HG02763 (cell line): ENCODE measurements at regions not wholly inside any gene's neighbourhood (a gene's known extent, or its start where the extent isn't known, plus 50 kb on each side); places are given as distances from the start of the nearest gene placed in this dataset.
A peak's percentile ranks its signal among the peaks of the same experiment; 100 is the strongest.

Source experiments
- ATAC-seq: cut with Tn5 transposase; IDR thresholded peaks from one replicate; pipeline ENCODE4 v1.9.1; 2021; ENCODE audit warnings: mild to moderate bottlenecking, moderate library complexity; ENCODE audit not compliant: unreplicated experiment

GRCh38 chr6:97563529-97563928, 280.5 kb upstream of the MMS22L start:
- ATAC-seq: no peak

GRCh38 chr6:97572943-97573342, 289.9 kb upstream of the MMS22L start:
- no peak for ATAC-seq

GRCh38 chr6:97586344-97586743, 303.3 kb upstream of the MMS22L start:
- ATAC-seq: no peak

- ATAC-seq: no peak
Measured at GRCh38 chr6:97591955-97592354, 308.9 kb upstream of the MMS22L start.

- no peak for ATAC-seq
Measured at GRCh38 chr6:97594844-97595243, 311.8 kb upstream of the MMS22L start.

GRCh38 chr6:97621111-97621510, 338.1 kb upstream of the MMS22L start:
- no peak for ATAC-seq

- ATAC-seq: no peak
Measured at GRCh38 chr6:97626671-97627441, 343.8 kb upstream of the MMS22L start.

- no peak for ATAC-seq
Measured at GRCh38 chr6:97629180-97629579, 346.2 kb upstream of the MMS22L start.

- ATAC-seq: no peak
Measured at GRCh38 chr6:97630604-97631003, 347.6 kb upstream of the MMS22L start.

- ATAC-seq: no peak
Measured at GRCh38 chr6:97632341-97632740, 349.3 kb upstream of the MMS22L start.

- no peak for ATAC-seq
Measured at GRCh38 chr6:97639702-97640101, 356.7 kb upstream of the MMS22L start.

- ATAC-seq: no peak
Measured at GRCh38 chr6:97644353-97644752, 361.3 kb upstream of the MMS22L start.

- ATAC-seq: no peak
Measured at GRCh38 chr6:97645757-97646156, 362.7 kb upstream of the MMS22L start.

- no peak for ATAC-seq
Measured at GRCh38 chr6:97653076-97653475, 370.1 kb upstream of the MMS22L start.

- no peak for ATAC-seq
Measured at GRCh38 chr6:97653517-97653916, 370.5 kb upstream of the MMS22L start.

GRCh38 chr6:97654674-97655073, 371.7 kb upstream of the MMS22L start:
- no peak for ATAC-seq

GRCh38 chr6:97656236-97656635, 373.2 kb upstream of the MMS22L start:
- ATAC-seq: no peak

- ATAC-seq: no peak
Measured at GRCh38 chr6:97656706-97657350, 373.8 kb upstream of the MMS22L start.

GRCh38 chr6:97658090-97658489, 375.1 kb upstream of the MMS22L start:
- ATAC-seq: no peak

- no peak for ATAC-seq
Measured at GRCh38 chr6:97663252-97663651, 380.2 kb upstream of the MMS22L start.

- ATAC-seq: no peak
Measured at GRCh38 chr6:97665446-97665845, 382.4 kb upstream of the MMS22L start.

- ATAC-seq: no peak
Measured at GRCh38 chr6:97666889-97667288, 383.9 kb upstream of the MMS22L start.

GRCh38 chr6:97668716-97669115, 385.7 kb upstream of the MMS22L start:
- ATAC-seq: peak; percentile 26
